Non-pigmented ciliary epithelial cell (primary cell): ENCODE measurements at regions not wholly inside any gene's neighbourhood (a gene's known extent, or its start where the extent isn't known, plus 50 kb on each side); places are given as distances from the start of the nearest gene placed in this dataset.

ENCODE experiments used
- DNase-seq: peaks from one replicate; pipeline ENCODE4 v3.0.0-alpha.2; 2010; ENCODE audit warnings: low read depth

DNA sequence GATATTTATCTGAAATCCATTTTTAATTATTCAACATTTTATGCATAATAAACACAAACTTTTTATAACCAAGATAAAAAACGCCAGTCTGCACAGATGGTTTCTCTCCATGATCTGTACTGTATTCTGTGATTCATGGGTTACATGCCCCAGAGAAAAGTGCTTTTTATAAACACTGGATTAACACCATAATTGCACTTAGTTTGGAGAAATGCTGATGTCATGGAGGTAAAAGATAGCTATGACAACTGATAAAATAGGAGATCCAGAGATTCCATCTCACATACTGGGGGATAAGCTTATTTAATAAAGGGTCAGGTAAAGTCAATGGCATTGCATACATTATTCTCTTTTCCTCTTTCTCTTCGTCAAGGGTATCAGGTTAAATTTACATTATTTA lies 1460.4 kb upstream of the ALCAM start:
- no peak for DNase-seq

DNA sequence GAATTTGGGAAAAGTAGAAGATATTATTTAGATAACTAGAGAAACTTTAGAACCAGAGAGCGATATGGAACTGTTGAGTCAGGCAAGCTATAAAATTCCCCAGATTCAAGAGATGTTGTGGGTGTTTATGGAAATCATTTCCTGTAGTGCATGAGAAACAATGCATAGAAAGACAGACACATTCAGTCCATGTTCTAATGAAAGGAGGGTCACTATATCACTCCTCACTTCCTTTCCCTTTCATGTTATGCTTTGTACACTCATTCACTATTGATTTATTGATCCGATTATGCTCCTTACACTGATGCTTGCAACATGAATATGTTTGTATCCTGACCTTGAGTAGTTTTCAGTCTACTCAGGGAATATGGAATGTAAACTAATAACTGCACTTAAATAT lies 1459.9 kb upstream of the ALCAM start:
- no peak for DNase-seq

DNA sequence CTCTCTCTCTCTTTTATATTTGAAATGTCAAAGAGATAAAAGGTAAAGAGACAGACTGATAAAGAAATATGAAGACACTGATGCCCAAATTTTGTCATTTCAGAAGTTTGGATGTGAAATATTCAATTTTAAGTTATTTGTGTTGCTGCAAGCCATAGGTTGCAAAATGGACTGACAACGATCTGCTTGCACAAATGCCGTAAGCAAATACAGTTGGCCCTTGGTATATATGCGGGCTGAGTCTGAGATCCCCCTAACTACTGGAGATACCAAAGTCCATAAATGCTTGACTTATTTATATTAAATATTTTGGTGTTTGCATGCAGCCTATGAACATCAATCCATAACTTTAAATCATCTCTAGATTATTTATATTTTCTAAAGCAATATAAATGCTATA lies 1459.1 kb upstream of the ALCAM start:
- no peak for DNase-seq

DNA sequence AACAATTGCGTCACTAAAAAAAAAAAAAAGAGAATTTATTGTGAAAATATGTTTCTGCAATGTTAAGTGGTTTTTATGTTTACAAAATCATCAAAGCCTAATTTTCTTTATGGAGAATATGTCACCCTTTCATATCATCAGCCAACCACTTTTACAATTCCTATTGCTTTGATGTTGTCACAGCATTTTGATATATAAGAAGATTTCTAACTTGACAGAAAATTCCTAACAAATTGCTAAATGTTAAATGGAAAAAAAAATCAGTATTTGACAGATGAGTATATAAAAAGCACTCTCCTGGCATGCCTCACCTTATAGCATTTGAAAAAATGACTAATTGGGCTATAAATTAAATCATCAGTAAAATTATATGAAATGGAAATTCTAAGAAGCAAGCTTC lies 1457.3 kb upstream of the ALCAM start:
- no peak for DNase-seq

DNA sequence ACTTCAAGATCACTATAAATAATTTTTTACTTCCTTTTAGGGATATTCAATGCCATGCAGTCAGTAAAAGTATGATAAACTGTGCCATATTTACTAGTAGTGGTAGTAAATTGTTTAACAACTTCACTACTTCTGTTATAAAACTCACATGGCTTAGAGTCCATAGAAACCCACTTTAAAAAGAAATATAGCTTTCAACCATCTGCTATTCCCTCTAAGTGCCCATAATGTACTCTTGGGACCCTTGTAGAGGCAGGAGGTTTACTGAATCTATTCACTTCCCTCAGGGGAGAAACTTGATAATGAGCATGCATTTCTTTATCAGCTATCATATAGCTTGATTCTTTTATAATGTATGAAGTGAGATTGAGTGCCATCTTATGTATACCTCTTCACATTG lies 1448.4 kb upstream of the ALCAM start:
- DNase-seq, result no peak

DNA sequence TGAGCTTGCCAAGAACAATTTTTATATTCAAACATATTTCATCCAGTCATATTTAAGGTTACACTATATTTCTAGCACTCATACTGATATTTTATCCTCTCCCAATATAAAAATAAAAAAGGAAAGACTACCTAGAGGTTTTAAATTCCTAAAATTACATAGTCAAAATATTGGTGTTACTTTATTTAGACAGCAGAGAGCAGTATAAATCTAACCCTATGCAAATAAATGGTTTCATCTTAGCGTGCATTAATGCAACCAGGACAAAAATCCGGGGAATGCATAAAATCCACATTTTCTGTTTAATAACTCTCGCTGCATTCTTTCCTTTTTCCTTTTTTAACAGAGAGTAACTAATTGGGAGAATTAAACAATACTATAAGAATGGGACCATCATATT lies 1447.4 kb upstream of the ALCAM start:
- DNase-seq, result no peak

DNA sequence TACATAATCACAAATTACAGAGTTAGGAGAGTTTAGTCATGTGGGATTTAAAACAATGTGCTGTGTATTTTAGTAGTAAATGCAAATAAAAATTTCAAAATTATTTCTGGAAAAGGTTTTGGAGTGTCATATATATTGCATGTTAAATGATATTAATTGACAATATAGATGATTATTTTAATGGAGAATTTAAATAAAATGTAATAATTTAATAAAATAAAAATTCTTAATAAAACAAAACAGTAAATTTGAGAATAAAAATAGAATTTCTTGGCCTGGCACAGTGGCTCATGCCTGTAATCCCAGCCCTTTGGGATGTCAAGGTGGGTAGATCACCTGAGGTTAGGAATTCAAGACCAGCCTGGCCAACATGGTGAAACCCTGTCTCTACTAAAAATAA lies 1442.8 kb upstream of the ALCAM start:
- no peak for DNase-seq

DNA sequence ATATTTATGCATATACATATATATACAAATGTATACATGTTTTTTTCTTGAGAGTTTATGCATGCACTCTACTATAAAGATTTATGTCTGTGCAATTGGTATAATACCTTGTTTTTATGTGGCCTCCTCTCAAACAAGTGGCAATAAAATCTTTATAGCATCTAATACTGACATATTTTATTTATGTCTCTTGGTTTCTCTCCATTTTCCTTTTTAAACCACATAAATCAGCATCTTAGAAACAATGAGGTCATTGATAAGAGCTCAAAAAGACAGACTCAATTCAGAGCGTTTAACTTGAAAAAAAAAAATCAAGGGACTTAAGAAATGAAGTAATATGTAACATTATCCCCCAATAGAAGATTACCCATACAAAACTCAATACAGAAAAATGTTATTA lies 1442.2 kb upstream of the ALCAM start:
- DNase-seq, result no peak

DNA sequence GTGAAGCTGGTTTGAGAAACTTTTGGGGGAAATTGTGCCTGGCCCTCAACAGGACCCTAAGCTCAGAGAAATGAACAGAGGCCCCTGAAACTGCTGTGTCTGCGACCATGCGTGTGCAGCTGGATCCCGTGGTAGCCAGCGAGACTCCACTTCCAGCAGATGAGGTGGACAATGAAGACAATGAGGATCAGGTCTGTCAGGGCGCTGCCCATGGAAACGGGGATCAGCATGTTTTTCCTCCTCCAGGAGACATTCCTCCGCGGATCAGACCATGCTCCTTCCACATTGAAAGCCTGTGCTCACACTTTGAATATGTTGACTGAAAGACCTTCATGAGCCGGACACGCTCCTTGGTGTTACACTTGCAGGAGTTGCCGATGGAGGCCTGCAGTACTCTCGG lies 1439.8 kb upstream of the ALCAM start:
- no peak for DNase-seq

DNA sequence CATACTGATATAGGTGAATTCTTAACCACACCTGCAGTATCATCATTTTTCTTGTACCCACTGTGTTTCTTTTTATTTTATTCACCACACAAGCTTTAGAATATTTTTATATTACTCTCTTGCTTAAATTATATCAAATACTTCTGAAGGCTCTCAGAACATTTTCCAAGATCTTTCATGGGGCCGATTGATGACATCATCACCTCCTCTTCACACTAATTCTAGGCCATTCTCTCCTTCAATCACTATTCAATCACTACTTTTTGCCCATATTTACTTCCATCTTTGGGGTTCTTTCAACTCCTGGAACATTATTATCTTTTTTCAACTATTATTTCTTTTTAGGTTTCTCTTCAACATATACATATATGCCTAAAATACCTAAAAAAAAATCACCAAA lies 1438.8 kb upstream of the ALCAM start:
- no peak for DNase-seq

DNA sequence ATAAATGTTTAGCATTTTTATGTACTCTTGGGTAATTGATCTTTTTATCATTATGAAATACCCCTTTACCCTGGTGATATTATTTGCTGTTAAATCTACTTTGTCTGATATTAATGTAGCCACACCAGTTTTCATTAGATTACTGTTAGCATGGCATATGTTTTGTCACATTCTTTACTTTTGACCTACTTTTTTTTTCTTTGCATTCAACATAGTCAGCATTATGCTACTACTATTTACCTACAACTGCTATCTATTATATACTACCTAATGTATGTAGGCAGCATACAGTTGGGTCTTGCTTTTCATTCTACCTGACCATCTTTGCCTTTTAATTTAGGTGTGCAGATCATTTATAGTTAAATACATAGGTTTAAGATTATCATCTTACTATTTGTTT lies 1429.6 kb upstream of the ALCAM start:
- DNase-seq, result no peak

DNA sequence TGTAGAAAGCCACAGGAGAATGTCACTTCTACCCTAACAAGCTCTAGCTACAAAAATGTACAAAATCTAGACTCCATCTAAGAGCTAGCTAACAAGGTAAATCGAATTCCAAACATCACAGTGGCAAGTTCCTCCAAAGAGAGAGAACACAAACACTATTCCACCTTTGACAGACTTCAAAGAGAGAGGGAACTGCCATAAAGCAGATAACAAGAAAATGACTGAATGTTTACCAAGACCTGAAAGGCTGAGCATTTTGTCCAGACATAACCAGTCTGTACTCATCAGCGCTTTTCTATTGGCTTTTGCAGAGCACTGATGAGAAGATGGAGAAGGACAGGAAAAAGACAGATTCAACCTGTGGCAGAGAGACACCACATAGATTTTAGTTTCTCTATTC lies 1419.6 kb upstream of the ALCAM start:
- no peak for DNase-seq

DNA sequence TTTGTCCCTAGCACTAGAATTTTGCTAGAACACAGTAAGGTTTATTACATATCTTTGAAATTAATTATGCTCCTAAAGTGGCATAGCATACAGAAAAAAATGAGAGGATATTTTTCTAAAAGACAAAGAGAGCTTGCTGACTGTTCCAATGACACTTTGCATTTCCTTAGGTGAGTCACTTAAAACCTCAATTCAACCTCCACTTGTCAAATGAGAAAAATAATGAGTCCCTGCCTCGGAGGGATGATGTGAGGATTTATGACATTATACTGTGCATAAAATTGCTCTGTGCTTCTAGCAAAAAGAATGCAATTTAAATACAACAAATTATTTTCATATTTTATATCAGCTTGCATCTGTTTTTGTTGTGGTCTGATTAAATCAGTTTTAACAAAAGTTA lies 1417.0 kb upstream of the ALCAM start:
- DNase-seq, result no peak

DNA sequence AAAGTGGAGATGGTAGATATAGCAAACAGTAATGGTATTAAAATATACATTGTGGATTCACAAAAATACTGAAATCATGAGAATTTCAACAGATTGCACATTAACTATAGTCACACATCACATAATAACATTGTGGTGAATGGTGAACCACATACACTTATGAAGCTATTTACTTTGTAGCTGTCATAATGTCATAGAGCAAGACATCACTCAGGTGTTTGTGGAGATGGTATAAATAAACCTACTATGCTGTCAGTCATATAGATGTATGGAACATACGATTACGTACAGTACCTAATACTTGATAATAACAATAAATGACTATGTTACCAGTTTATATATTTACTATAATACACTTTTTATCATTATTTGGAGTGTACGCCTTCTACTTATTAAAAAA lies 1416.0 kb upstream of the ALCAM start:
- no peak for DNase-seq

DNA sequence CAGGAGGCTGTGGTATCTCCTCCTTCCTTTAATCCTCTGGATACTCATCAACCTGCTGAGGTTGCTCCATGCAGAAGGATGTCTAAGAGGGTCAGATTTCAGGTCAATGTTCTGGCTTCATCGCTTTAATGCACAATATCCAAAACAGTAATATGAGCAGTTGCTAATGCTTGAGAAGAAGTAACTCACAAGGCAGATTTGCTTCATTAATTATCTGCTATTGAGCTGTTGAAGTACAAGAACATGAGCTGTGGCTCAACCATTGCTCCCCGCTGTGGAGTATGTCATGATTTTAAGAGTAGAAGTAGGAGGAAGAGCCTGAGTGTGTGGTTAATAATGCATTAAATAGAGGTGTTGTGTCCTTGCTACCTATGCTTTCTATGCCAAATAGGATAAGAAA lies 1412.9 kb upstream of the ALCAM start:
- DNase-seq, result no peak

DNA sequence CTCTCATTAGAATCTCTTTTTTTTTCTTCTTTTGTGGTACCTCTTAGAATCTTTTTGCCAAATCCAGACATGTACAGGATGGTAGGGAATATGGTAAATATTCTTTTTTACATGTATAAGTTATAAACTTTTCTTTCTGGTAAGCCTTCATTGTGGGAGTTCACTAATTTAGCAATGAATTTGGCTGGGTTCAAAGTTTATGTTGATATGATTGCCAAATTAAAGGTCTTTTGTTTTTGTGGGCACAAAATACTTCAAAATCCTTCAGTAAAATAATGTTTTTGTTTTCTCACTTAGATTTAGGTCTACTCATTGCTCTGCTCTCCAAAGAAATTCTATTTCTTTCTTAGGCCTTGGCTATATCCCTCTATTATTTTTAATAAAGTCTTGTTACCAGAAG lies 1405.9 kb upstream of the ALCAM start:
- no peak for DNase-seq

DNA sequence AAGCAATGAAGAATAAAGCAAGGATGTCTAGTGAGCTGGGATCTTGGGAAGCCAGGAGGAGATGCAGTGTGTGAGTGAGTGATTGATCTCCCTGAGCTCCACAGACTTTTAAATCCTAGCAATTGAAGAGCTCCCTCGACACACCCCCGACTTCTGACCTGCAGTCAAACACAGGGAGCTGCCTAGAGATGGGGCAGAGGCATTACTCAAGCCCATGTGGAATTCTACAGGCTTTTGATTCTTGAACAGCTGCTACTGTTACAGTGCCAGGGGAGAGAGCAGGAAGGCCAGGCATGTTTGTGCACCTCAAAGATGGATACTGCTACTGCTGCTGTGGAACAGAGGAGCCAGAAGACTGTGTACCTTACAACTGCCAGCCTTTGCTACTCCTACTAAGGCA lies 1403.1 kb upstream of the ALCAM start:
- no peak for DNase-seq

DNA sequence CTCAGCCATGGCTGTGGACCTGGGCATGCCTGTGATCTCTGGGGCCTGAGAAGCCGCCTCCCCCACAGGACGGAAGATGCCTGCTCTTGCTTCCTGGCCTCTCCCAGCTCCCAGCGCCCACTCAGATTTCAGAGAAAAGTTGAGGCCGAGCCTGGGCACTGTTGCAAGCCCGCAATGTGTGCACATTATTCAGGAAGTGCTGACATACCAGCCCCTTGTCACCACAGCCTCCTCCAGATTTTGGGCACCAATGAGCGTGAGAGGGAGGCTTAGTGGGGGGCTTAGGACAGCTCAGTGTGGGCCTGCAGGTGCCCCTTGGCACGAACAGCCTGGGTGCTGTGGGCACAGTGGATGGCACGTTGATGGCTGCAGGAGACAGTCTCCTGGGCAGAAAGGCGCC lies 1400.9 kb upstream of the ALCAM start:
- DNase-seq, result no peak

DNA sequence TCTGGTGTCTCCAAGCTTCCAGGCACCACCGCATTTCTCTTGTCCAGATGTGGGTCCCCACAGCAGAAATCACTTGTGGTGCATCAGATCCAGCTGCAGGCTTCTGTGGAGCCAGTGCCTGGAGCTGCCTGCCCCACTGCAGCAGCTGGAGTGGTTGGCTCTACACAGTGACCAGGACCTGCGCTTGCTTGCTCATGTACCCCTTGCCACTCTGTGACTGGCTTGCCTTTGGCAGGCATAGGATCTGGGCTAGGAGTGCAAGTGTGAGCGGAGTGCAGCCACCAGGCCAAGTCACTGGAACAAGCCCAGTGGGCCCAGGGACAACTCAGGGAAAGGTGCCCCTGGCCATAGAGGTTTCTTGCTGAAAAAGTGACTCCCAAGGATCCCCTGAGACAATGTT lies 1400.0 kb upstream of the ALCAM start:
- no peak for DNase-seq

DNA sequence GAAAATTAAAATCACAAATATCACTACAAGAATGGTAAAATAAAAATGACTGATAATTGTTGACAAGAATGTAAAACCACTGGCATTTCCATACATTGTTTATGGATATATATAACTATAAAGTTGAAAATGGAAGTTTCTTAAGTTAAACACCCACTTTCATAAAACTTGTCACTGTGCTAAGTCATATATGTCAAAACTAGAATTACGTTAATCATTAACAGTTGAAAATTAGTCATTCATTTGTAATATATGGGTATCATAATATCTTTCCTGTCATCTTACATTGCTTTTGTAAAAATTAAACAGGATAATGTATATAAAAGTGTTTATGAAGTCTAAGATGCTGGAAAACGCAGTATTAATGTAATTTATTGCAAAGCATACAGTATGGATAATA lies 1398.6 kb upstream of the ALCAM start:
- no peak for DNase-seq

DNA sequence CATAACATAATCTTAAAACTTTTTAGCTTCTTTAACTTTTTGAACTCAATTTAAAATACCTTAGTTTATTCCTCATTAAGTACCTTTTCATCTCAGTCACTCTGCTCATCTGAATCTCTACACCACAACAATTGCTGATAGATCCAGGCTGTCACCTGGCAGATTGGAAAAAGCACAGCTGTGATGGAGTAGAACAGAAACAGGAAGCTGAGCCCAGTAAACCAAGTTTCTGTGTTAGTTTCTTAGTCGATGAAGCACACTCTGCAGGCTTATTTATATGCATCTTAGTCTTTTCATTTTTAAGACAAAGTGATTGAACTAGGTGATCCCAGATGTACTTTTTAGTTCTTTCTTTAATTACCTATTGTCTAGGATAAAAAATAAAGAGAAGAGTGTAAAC lies 1398.0 kb upstream of the ALCAM start:
- DNase-seq, result no peak

DNA sequence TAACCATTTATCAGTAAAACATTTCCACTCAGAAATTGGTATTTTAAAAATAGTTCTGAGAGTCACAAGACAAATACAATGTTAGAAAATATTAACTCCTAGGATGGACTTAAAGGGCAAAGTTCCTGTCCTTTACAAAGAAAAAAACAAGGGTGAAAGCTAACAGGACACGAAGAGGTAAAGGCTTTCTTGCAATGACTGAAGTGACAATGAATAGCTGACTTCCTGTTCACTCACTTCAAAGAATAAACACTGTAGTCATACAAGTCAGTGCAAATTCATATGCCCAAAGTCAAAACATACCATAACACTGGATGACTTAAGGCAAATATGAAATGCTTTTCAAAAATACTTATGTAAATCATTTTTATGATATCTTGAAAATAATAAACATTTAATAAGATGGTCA lies 1389.8 kb upstream of the ALCAM start:
- DNase-seq, result no peak

DNA sequence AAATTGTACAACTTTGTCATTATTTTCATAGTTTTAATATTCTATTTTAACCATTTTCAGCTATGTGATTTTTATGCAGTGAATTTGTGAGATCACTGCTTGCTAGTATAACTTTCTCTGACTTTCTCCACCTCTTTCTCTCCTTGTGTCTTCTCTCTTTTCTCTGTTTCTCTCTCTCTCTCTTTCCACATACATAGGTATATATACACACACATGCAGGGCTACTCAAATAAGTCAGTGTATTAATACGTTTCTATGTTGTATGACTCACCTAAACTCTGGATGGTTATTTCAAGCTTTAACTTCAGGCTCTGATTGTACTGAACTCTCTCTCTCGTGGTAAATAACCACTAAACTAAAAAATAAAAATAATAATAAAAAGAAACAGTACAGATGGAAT lies 1389.3 kb upstream of the ALCAM start:
- no peak for DNase-seq

DNA sequence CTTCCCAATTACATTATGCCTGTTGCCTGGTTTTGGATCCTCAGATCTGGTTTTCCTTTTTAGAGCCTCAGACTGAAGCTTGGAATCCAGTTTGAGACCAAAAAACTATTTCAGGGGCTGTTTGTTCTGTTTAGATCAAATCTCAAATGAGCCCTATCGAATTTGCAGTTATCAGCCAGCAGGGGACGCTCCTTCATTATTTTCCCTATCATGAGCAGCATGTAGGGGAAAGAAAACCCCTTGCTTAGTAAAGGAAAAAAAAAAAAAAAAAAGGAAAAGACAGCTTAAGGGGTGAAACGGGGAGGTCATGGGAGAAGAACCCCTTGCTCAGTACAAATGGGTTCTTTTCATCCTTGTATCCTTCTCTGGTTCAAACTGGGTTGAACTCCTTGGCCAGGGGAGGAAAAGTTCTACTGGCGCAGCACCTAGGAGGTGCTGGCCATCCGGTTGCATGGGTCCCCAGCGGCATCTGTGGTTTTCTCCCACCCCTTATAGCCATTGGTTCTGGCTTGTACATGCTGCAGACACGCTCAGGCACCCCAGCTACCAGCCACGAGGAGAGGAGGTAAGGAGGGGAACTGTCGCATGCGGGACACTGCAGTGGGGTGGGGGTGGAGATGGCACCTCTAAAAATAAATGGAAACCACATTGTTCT lies 1375.1 kb upstream of the ALCAM start:
- no peak for DNase-seq

DNA sequence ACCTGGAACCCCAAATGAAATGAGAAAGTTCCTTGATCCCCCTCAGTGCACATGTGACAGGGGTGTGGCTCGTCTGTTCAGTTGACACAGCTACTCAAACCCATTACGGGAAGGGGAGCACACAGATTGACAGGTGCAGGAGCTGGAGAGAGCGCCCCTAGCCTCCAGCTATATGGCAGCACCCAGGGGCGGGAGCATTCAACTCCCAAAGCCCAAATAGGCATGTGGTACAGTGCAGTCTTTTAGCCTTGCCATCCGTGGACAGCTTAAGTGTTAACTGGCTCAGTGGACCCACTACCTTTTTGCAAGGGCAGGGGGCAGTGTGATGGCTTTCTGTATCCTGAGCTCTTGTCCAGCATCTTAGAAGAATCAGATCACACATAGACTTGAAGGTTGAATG lies 1374.2 kb upstream of the ALCAM start:
- DNase-seq, result no peak
